ENCODE measurements at regions not wholly inside any gene's neighbourhood (a gene's known extent, or its start where the extent isn't known, plus 50 kb on each side); places are given as distances from the start of the nearest gene placed in this dataset.

- no peak for ATAC-seq
- intact Hi-C loops (cut with DNase I), result no loop called here
- no peak overlapping the region for H3K4me3 ChIP-seq
Measured at GRCh38 chr4:106851726-106852125, 184.4 kb downstream of the DKK2 start.

GRCh38 chr4:106850691-106851090, 185.4 kb downstream of the DKK2 start:
- Histone ChIP-seq H3K9me3 (no peaks in the 10 kb centered on the region), H3K36me3 (no peaks in the 10 kb centered on the region), H3K4me1 (no peaks in the 10 kb centered on the region), H3K27me3 (ENCODE audit: low read depth) (no peaks in the 10 kb centered on the region), H3K27ac (no peak overlapping the region), H3K4me3 (no peak overlapping the region)
- ATAC-seq (no peak), DNase-seq (no peak)
- intact Hi-C loops (cut with DNase I), result no loop called here
- no peak for TF ChIP-seq CTCF (IDR thresholded peaks at IDR 0.05)

More at GRCh38 chr4:106851726-106852125, 184.4 kb downstream of the DKK2 start:
- H3K36me3 ChIP-seq, result no peaks in the 10 kb centered on the region
- no peaks in the 10 kb centered on the region for H3K4me1 ChIP-seq
- TF ChIP-seq CTCF (IDR thresholded peaks at IDR 0.05), result no peak
- no peaks in the 10 kb centered on the region for H3K9me3 ChIP-seq
- H3K27ac ChIP-seq, result no peak overlapping the region
- no peaks in the 10 kb centered on the region for H3K27me3 ChIP-seq (ENCODE audit: low read depth)
- no peak for DNase-seq

GRCh38 chr4:106835919-106836318, 200.2 kb downstream of the DKK2 start:
- ATAC-seq (no peak), DNase-seq (no peak)
- no peaks in the 10 kb centered on the region for H3K27me3 ChIP-seq (ENCODE audit: low read depth)
- no peaks in the 10 kb centered on the region for H3K4me1 ChIP-seq
- intact Hi-C loops (cut with DNase I), result no loop called here
- no peaks in the 10 kb centered on the region for H3K9me3 ChIP-seq
- no peak overlapping the region for H3K27ac ChIP-seq
- H3K36me3 ChIP-seq, result no peaks in the 10 kb centered on the region
- H3K4me3 ChIP-seq, result no peak overlapping the region
- TF ChIP-seq CTCF (IDR thresholded peaks at IDR 0.05), result no peak

- Histone ChIP-seq H3K27ac (no peak overlapping the region), H3K27me3 (ENCODE audit: low read depth) (no peaks in the 10 kb centered on the region), H3K36me3 (no peaks in the 10 kb centered on the region), H3K9me3 (no peaks in the 10 kb centered on the region), H3K4me3 (no peak overlapping the region), H3K4me1 (no peaks in the 10 kb centered on the region)
- intact Hi-C loops (cut with DNase I), result no loop called here
- no peak for DNase-seq
- no peak for ATAC-seq
- TF ChIP-seq CTCF (IDR thresholded peaks at IDR 0.05), result no peak
Measured at GRCh38 chr4:106830879-106831278, 205.2 kb downstream of the DKK2 start.

- ATAC-seq (no peak), DNase-seq (no peak)
- Histone ChIP-seq H3K4me1 (no peaks in the 10 kb centered on the region), H3K4me3 (no peak overlapping the region), H3K9me3 (no peaks in the 10 kb centered on the region), H3K36me3 (no peaks in the 10 kb centered on the region), H3K27me3 (ENCODE audit: low read depth) (peaks cover 4% of the 10 kb centered on the region), H3K27ac (no peak overlapping the region)
- TF ChIP-seq CTCF (IDR thresholded peaks at IDR 0.05), result no peak
- intact Hi-C loops (cut with DNase I), result no loop called here
Measured at GRCh38 chr4:106818764-106819163, 217.3 kb downstream of the DKK2 start.

- no peak for ATAC-seq
- TF ChIP-seq CTCF (IDR thresholded peaks at IDR 0.05), result no peak
- Histone ChIP-seq H3K27me3 (ENCODE audit: low read depth) (peaks cover 4% of the 10 kb centered on the region), H3K9me3 (no peaks in the 10 kb centered on the region), H3K27ac (no peak overlapping the region), H3K4me3 (no peak overlapping the region), H3K36me3 (no peaks in the 10 kb centered on the region), H3K4me1 (no peaks in the 10 kb centered on the region)
- no peak for DNase-seq
- intact Hi-C loops (cut with DNase I), result no loop called here
Measured at GRCh38 chr4:106816496-106816895, 219.6 kb downstream of the DKK2 start.
